OCI-LY7 (cell line): ENCODE measurements at regions not wholly inside any gene's neighbourhood (a gene's known extent, or its start where the extent isn't known, plus 50 kb on each side); places are given as distances from the start of the nearest gene placed in this dataset.

Experiments
- BruUV-seq: library from RNA; stranded (reverse); fragments of 400-500 nt; replicated peaks from 2 replicates; lab custom pipeline; 2021; lab: Mats Ljungman, UMichigan
- CTCF ChIA-PET: fragments of 300-600 bp; sonication (Branson Sonifier 250); formaldehyde crosslinking; loops from one replicate; lab custom pipeline; 2022; ENCODE audit warnings: antibody characterized with exemption; ENCODE audit not compliant: unreplicated experiment; lab: Charles Lee
- POLR2A ChIA-PET: fragments of 300-600 bp; sonication (Branson Sonifier 250); formaldehyde crosslinking; loops from one replicate; lab custom pipeline; 2022; ENCODE audit warnings: antibody characterized with exemption; lab: Charles Lee
- DNase-seq: peaks from one replicate; pipeline ENCODE4 v3.0.0-alpha.2; 2015; ENCODE audit warnings: low spot score
- H2AFZ ChIP-seq: fragments of 200-600 bp; sonication (generic), shearing (Covaris generic); 2 replicates; pipeline ENCODE4 v1.6.1; 2014; ENCODE audit warnings: mild to moderate bottlenecking, antibody characterized with exemption, low read length, moderate library complexity
- H3K27ac ChIP-seq: fragments of 200-600 bp; sonication (generic); 2 replicates; pipeline ENCODE4 v1.5.1; 2014; ENCODE audit warnings: mixed run types, low read depth, mild to moderate bottlenecking, moderate library complexity, low read length, inconsistent platforms; ENCODE audit not compliant: poor library complexity, severe bottlenecking
- H3K36me3 ChIP-seq: fragments of 200-600 bp; sonication (generic); 2 replicates; pipeline ENCODE4 v1.6.1; 2014; ENCODE audit warnings: mild to moderate bottlenecking, antibody characterized with exemption, low read length, moderate library complexity, mixed read lengths; ENCODE audit not compliant: insufficient read depth
- H3K4me1 ChIP-seq: fragments of 200-600 bp; sonication (generic); 2 replicates; pipeline ENCODE4 v1.5.1; 2014; ENCODE audit warnings: mild to moderate bottlenecking, low read length; ENCODE audit not compliant: insufficient read depth, poor library complexity, severe bottlenecking
- H3K4me2 ChIP-seq: fragments of 200-600 bp; sonication (generic); 2 replicates; pipeline ENCODE4 v1.6.1; 2014; ENCODE audit warnings: mild to moderate bottlenecking, low read length
- H3K4me3 ChIP-seq: fragments of 200-600 bp; sonication (generic); 2 replicates; pipeline ENCODE4 v1.5.1; 2014; ENCODE audit warnings: mild to moderate bottlenecking, low read depth, low read length; ENCODE audit not compliant: poor library complexity, severe bottlenecking
- H3K79me2 ChIP-seq: fragments of 200-600 bp; sonication (generic); 2 replicates; pipeline ENCODE4 v1.6.1; 2016; ENCODE audit warnings: low read depth, mild to moderate bottlenecking, low read length, moderate library complexity, mixed read lengths; ENCODE audit not compliant: insufficient read depth
- H3K9me2 ChIP-seq: fragments of 200-600 bp; sonication (generic); 2 replicates; pipeline ENCODE4 v1.6.1; 2016; ENCODE audit warnings: mild to moderate bottlenecking, low read length, mixed read lengths; ENCODE audit not compliant: insufficient read depth
- H3K9me3 ChIP-seq: fragments of 200-600 bp; sonication (generic); 2 replicates; pipeline ENCODE4 v1.6.1; 2014; ENCODE audit warnings: mild to moderate bottlenecking, mixed run types, low read length, mixed read lengths
- H4K20me1 ChIP-seq: fragments of 200-600 bp; sonication (generic); 2 replicates; pipeline ENCODE4 v1.6.1; 2014; ENCODE audit warnings: mild to moderate bottlenecking, antibody characterized with exemption, low read length, moderate library complexity, mixed read lengths; ENCODE audit not compliant: insufficient read depth
- CTCF ChIP-seq: fragments of 200-600 bp; sonication (generic); conservative IDR thresholded peaks from 2 replicates; pipeline ENCODE4 v1.5.1; 2014; ENCODE audit warnings: mild to moderate bottlenecking, antibody characterized with exemption, low read length, moderate library complexity, mixed read lengths
- EZH2phosphoT487 ChIP-seq: fragments of 200-600 bp; sonication (generic); IDR thresholded peaks from 2 replicates; pipeline ENCODE4 v1.6.1; 2018; ENCODE audit warnings: low read depth, borderline replicate concordance, mild to moderate bottlenecking, mixed run types, antibody characterized with exemption, low read length, moderate library complexity, mixed read lengths
- intact Hi-C: fragments of 100-400 bp; cut with micrococcal nuclease; formaldehyde crosslinking; loops from one replicate; pipeline ENCODE4 v1.10.0; 2022; ENCODE audit not compliant: unreplicated experiment

GRCh38 chr6:67863346-67863745 is 771.7 kb upstream of the ADGRB3 start:
- Histone ChIP-seq H3K4me3 (no peak overlapping the region), H3K4me2 (no peak overlapping the region), H3K27ac (no peak overlapping the region), H3K9me2 (no peaks in the 10 kb centered on the region), H4K20me1 (no peaks in the 10 kb centered on the region), H2AFZ (no peak overlapping the region), H3K4me1 (no peaks in the 10 kb centered on the region), H3K9me3 (no peaks in the 10 kb centered on the region), H3K36me3 (no peaks in the 10 kb centered on the region), H3K79me2 (no peaks in the 10 kb centered on the region)
- ChIA-PET POLR2A (no interaction called here), CTCF (no interaction called here)
- intact Hi-C loops, result no loop called here
- no peak for DNase-seq
- no peak for TF ChIP-seq CTCF
- TF ChIP-seq EZH2phosphoT487, result no peak
- no TSS peak for BruUV-seq

GRCh38 chr6:67854098-67854497 is 781.0 kb upstream of the ADGRB3 start:
- no peaks in the 10 kb centered on the region for H3K4me1 ChIP-seq
- no peak overlapping the region for H3K27ac ChIP-seq
- no peaks in the 10 kb centered on the region for H3K9me3 ChIP-seq
- ChIA-PET CTCF (no interaction called here), POLR2A (interaction anchor here (0.8 kb wide), 1 partner anchor 23 kb away, joined by 3 read pairs; no protein-coding TSS in a partner anchor)
- no TSS peak for BruUV-seq
- no peak for DNase-seq
- no peak overlapping the region for H2AFZ ChIP-seq
- no peaks in the 10 kb centered on the region for H3K9me2 ChIP-seq
- H3K4me3 ChIP-seq, result no peak overlapping the region
- intact Hi-C loops, result no loop called here
- TF ChIP-seq EZH2phosphoT487 (no peak), CTCF (no peak)
- no peaks in the 10 kb centered on the region for H4K20me1 ChIP-seq
- no peak overlapping the region for H3K4me2 ChIP-seq
- no peaks in the 10 kb centered on the region for H3K79me2 ChIP-seq
- no peaks in the 10 kb centered on the region for H3K36me3 ChIP-seq

- Histone ChIP-seq H3K4me1 (no peaks in the 10 kb centered on the region), H3K79me2 (no peaks in the 10 kb centered on the region), H3K9me3 (no peaks in the 10 kb centered on the region), H2AFZ (no peak overlapping the region), H3K27ac (no peak overlapping the region), H3K4me2 (no peak overlapping the region), H3K4me3 (no peak overlapping the region), H3K36me3 (no peaks in the 10 kb centered on the region), H3K9me2 (no peaks in the 10 kb centered on the region), H4K20me1 (no peaks in the 10 kb centered on the region)
- DNase-seq, result no peak
- BruUV-seq, result no TSS peak
- no peak for TF ChIP-seq CTCF
- TF ChIP-seq EZH2phosphoT487, result no peak
- ChIA-PET CTCF (no interaction called here), POLR2A (no interaction called here)
- intact Hi-C loops, result no loop called here
These were observed 795.3 kb upstream of the ADGRB3 start for GRCh38 chr6:67839818-67840217.
